Muscle of leg (tissue), 3 donors: ENCODE measurements at regions not wholly inside any gene's neighbourhood (a gene's known extent, or its start where the extent isn't known, plus 50 kb on each side); places are given as distances from the start of the nearest gene placed in this dataset.
"Not testable (repeated sequence)": the region's sequence is repeated elsewhere in the genome, so short reads cannot be mapped to it uniquely, and the experiment has no call there.

ENCODE experiments used
- DNase-seq: peaks from one replicate; pipeline ENCODE4 v3.0.0; 2013
- H3K27ac ChIP-seq: one replicate; pipeline ENCODE4 v1.5.1; 2013; ENCODE audit warnings: mild to moderate bottlenecking, low read length, control low read depth
- H3K27me3 ChIP-seq: one replicate; pipeline ENCODE4 v1.6.1; 2013; ENCODE audit warnings: low read length; ENCODE audit not compliant: control insufficient read depth, insufficient read depth
- H3K36me3 ChIP-seq: one replicate; pipeline ENCODE4 v1.6.1; 2013; ENCODE audit warnings: low read length; ENCODE audit not compliant: control insufficient read depth, insufficient read depth
- H3K4me1 ChIP-seq: one replicate; pipeline ENCODE4 v1.6.1; 2013; ENCODE audit warnings: low read length; ENCODE audit not compliant: control insufficient read depth, insufficient read depth
- H3K4me3 ChIP-seq: one replicate; pipeline ENCODE4 v1.5.1; 2013; ENCODE audit warnings: low read length, control low read depth
- H3K9me3 ChIP-seq: replicated peaks from 2 replicates; pipeline ENCODE4 v1.6.1; 2013; ENCODE audit warnings: low read depth, low read length; ENCODE audit not compliant: control insufficient read depth
- WGBS: methylation state at CpG from one replicate; pipeline ENCODE4 v1.1.5; 2013; ENCODE audit warnings: missing lambda C conversion rate; ENCODE audit not compliant: insufficient coverage; 5-methylcytosine and 5-hydroxymethylcytosine counted together

DNA sequence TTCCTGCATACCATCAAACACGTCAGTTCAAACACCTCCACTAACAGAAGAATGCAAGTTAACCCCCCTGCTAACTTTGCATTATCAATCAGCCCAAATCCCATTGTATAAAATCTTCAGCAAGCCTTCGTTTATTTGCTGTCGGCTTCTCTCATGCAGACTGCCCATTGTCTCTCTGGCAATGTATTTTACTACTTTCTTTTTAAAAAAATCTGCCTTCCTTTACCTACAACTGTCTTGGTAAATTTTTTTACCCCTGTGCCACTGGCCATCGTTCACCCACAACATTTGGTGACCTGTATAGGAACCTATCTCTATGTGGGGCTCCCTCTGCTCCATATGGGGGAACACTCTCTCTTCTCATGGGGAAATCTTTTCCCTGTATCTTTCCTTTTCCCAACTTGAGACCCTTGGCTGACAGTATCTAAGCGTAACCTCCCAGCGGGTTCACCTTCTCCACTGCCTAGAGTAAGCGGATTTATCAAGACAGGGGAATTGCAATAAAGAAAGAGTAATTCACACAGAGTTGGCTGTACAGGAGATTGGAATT is 244.6 kb downstream of the CPXCR1 start:
- H3K36me3 ChIP-seq: no peaks in the 10 kb centered on the region
- WGBS: 26% methylated on average over 4 of the region's 7 CpGs
- DNase-seq: no peak

GRCh38 chrX:89021964-89022363 is 274.9 kb downstream of the CPXCR1 start:
- no peaks in the 10 kb centered on the region for H3K36me3 ChIP-seq
- H3K4me1 ChIP-seq: no peaks in the 10 kb centered on the region
- no peak overlapping the region for H3K4me3 ChIP-seq
- no peak for DNase-seq
- H3K27ac ChIP-seq: no peak overlapping the region
- H3K9me3 ChIP-seq: no peaks in the 10 kb centered on the region
- H3K27me3 ChIP-seq: peaks cover 2% of the 10 kb centered on the region

More for the DNA sequence above, 244.6 kb downstream of the CPXCR1 start:
- no peak overlapping the region for H3K4me3 ChIP-seq
- peaks cover 7% of the 10 kb centered on the region for H3K27me3 ChIP-seq
- H3K27ac ChIP-seq: no peak overlapping the region
- H3K9me3 ChIP-seq: no peaks in the 10 kb centered on the region
- no peaks in the 10 kb centered on the region for H3K4me1 ChIP-seq

GRCh38 chrX:89033723-89034122 is 286.7 kb downstream of the CPXCR1 start:
- DNase-seq: no peak
- H3K27me3 ChIP-seq: peaks cover 3% of the 10 kb centered on the region
- H3K4me3 ChIP-seq: no peak overlapping the region
- H3K27ac ChIP-seq: no peak overlapping the region
- WGBS: no CpG with 5 or more reads among the region's 1 CpG
- H3K4me1 ChIP-seq: no peaks in the 10 kb centered on the region
- no peaks in the 10 kb centered on the region for H3K36me3 ChIP-seq
- H3K9me3 ChIP-seq: peaks cover 6% of the 10 kb centered on the region

GRCh38 chrX:89034679-89035078 is 287.7 kb downstream of the CPXCR1 start:
- no peaks in the 10 kb centered on the region for H3K4me1 ChIP-seq
- H3K27ac ChIP-seq: no peak overlapping the region
- H3K9me3 ChIP-seq: peaks cover 6% of the 10 kb centered on the region
- no peaks in the 10 kb centered on the region for H3K36me3 ChIP-seq
- no peak overlapping the region for H3K4me3 ChIP-seq
- no peak for DNase-seq
- H3K27me3 ChIP-seq: peaks cover 3% of the 10 kb centered on the region
- no CpG with 5 or more reads among the region's 1 CpG for WGBS

DNA sequence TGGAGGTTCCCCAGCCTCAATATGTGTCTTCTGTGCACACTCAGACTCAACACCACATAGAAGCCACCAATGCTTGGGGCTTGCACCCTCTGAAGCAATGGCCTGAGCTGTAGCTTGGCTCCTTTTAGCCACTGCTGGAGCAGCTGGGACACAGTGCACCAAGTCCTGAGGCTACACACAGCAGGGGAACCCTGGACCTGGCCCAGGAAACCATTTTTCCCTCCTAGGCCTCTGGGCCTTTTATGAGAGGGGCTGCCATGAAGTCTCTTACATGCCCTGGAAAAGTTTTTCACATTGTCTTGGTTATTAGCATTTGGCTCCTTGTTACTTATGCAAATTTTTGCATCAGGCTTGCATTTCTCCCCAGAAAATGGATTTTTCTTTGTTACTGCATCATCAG is 306.2 kb downstream of the CPXCR1 start:
- H3K27ac ChIP-seq: no peak overlapping the region
- H3K36me3 ChIP-seq: no peaks in the 10 kb centered on the region
- peaks cover 2% of the 10 kb centered on the region for H3K27me3 ChIP-seq
- DNase-seq: no peak
- no peaks in the 10 kb centered on the region for H3K4me1 ChIP-seq
- no peaks in the 10 kb centered on the region for H3K9me3 ChIP-seq
- no peak overlapping the region for H3K4me3 ChIP-seq

DNA sequence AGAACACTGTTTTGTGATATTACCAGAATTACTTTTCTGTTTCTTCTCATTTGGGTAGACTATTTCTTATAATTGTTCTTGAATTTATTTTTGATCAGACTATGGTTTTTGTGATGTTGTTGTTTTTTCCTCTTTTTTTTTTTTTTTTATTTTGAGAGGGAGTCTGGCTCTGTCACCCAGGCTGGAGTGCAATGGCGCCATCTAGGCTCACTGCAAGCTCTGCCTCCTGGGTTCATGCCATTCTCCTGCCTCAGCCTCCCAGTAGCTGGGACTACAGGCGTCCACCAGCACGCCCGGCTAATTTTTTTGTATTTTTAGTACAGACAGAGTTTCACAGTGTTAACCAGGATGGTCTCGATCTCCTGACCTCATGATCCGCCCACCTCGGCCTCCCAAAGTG is 352.6 kb downstream of the CPXCR1 start:
- 84% methylated on average over 4 of the region's 7 CpGs for WGBS
- H3K9me3 ChIP-seq, H3K4me3 ChIP-seq, H3K27ac ChIP-seq, H3K4me1 ChIP-seq, H3K27me3 ChIP-seq, H3K36me3 ChIP-seq, DNase-seq: not testable (repeated sequence)

- Histone ChIP-seq H3K9me3 (peaks cover 2% of the 10 kb centered on the region), H3K27ac (no peak overlapping the region), H3K4me1 (no peaks in the 10 kb centered on the region), H3K36me3 (no peaks in the 10 kb centered on the region), H3K27me3 (no peaks in the 10 kb centered on the region), H3K4me3 (no peak overlapping the region)
- DNase-seq: no peak
Observed at GRCh38 chrX:89124985-89125384, 378.0 kb downstream of the CPXCR1 start.
